ENCODE measurements at regions not wholly inside any gene's neighbourhood (a gene's known extent, or its start where the extent isn't known, plus 50 kb on each side); places are given as distances from the start of the nearest gene placed in this dataset.

GRCh38 chr2:113838744-113839444 lies 51.0 kb upstream of the ACTR3 start:
- DNase-seq (ENCODE audit: low read depth) = no peak
- no peak for TF ChIP-seq CTCF (IDR thresholded peaks at IDR 0.05; ENCODE audit: insufficient read depth, low read depth, low read length, missing control alignments)
- H3K4me3 ChIP-seq (ENCODE audit: low read length) = no peak overlapping the region

DNA sequence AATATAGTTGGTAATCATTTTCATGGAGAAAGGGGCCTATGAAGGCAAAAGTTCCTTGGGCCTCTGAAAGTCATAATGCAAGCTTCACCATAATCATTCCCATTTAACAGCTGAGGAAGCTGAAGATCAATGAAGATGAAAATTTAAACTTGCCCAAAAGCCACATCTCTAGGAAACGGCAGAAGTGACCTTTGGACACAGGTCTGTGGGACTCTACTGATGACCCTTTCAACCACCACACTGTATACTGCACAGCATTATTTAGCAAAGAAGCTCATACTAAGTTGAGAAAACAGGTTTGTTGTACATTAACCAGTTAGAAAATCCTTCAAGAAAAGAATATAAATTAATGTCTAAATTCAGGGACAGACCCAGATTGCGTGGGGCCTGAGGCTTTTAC lies 51.6 kb upstream of the ACTR3 start:
- no peak for TF ChIP-seq CTCF (IDR thresholded peaks at IDR 0.05; ENCODE audit: insufficient read depth, low read depth, low read length, missing control alignments)
- H3K4me3 ChIP-seq (ENCODE audit: low read length) = no peak overlapping the region
- no peak for DNase-seq (ENCODE audit: low read depth)

GRCh38 chr2:113834051-113834730 lies 55.7 kb upstream of the ACTR3 start:
- no peak overlapping the region for H3K4me3 ChIP-seq (ENCODE audit: low read length)
- no peak for TF ChIP-seq CTCF (IDR thresholded peaks at IDR 0.05; ENCODE audit: insufficient read depth, low read depth, low read length, missing control alignments)
- DNase-seq (ENCODE audit: low read depth) = peak; percentile 80

- no peak overlapping the region for H3K4me3 ChIP-seq (ENCODE audit: low read length)
Measured at GRCh38 chr2:113832795-113833290, 57.0 kb upstream of the ACTR3 start.

DNA sequence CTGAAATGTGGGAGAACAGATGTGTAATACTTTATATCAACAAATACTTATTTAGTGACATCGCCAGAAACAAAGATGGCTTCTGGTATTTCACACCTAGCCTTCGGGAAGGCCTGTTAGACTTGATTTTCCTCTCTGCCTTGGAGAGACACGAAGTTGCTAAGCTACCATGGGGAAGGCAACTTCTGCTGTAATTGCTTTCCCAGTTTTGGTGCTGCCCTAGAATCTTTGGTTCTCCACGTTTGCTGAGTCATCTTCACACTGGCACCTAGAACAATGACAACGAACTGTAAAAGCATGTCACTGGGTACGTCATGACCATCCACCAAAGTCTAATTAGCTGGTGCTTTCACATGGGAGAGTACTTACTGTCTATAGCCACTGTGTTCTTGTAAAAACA lies 58.7 kb upstream of the ACTR3 start:
- no peak overlapping the region for H3K4me3 ChIP-seq (ENCODE audit: low read length)
- TF ChIP-seq CTCF (IDR thresholded peaks at IDR 0.05; ENCODE audit: insufficient read depth, low read depth, low read length, missing control alignments) = no peak
- DNase-seq (ENCODE audit: low read depth) = peak; percentile 96

More at GRCh38 chr2:113832795-113833290, 57.0 kb upstream of the ACTR3 start:
- TF ChIP-seq CTCF (IDR thresholded peaks at IDR 0.05; ENCODE audit: insufficient read depth, low read depth, low read length, missing control alignments) = no peak
- no peak for DNase-seq (ENCODE audit: low read depth)

GRCh38 chr2:113829761-113830160 lies 60.1 kb upstream of the ACTR3 start:
- no peak for TF ChIP-seq CTCF (IDR thresholded peaks at IDR 0.05; ENCODE audit: insufficient read depth, low read depth, low read length, missing control alignments)
- no peak for DNase-seq (ENCODE audit: low read depth)
- H3K4me3 ChIP-seq (ENCODE audit: low read length) = no peak overlapping the region

Measured in epithelial cell of esophagus (primary cell).